GM10266 (cell line): ENCODE measurements at regions not wholly inside any gene's neighbourhood (a gene's known extent, or its start where the extent isn't known, plus 50 kb on each side); places are given as distances from the start of the nearest gene placed in this dataset.

ENCODE experiments used
- DNase-seq: peaks from one replicate; pipeline ENCODE4 v3.0.0; 2012; ENCODE audit errors: extremely low spot score
- TF ChIP-seq, protein P1 (sequence below): IDR thresholded peaks from 2 replicates; pipeline ENCODE4 v1.5.1; 2012; ENCODE audit warnings: mild to moderate bottlenecking, low read depth; ENCODE audit not compliant: control insufficient read depth, insufficient read depth; ENCODE audit errors: missing control alignments

DNA sequence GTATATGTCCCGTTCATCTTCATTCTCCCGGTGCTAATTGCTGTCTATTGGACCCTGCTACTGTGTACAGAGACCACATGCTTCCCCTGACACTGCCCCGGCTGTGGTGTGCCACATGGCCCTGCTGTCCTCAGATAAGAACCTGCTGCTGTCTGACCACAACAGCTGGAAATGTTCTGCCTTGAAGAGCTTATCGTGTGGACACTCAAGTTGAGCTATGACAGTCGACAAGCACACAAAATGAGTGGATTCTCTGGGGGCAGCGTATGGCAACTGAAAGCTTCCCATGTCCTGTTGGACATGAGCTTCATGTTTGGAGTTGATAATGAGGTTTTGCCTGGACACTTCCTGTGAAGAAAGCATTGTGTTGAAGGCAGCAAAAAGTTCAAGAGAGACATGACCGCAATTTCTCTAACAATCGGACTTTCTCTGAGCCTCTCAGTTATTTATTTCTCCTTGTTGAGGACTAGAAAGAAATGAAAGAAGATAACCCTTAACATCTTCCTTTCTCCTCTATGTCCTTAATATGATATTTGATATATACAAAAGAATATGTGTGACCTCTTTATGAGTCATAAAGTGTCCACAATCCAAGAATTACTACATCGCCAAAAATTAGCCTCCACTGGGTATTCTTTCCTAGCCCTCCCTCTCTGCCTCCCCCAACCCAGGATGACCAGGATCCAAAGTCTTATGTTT is 187.1 kb upstream of the TCF21 start:
- no peak for DNase-seq
- TF ChIP-seq, protein P1, sequence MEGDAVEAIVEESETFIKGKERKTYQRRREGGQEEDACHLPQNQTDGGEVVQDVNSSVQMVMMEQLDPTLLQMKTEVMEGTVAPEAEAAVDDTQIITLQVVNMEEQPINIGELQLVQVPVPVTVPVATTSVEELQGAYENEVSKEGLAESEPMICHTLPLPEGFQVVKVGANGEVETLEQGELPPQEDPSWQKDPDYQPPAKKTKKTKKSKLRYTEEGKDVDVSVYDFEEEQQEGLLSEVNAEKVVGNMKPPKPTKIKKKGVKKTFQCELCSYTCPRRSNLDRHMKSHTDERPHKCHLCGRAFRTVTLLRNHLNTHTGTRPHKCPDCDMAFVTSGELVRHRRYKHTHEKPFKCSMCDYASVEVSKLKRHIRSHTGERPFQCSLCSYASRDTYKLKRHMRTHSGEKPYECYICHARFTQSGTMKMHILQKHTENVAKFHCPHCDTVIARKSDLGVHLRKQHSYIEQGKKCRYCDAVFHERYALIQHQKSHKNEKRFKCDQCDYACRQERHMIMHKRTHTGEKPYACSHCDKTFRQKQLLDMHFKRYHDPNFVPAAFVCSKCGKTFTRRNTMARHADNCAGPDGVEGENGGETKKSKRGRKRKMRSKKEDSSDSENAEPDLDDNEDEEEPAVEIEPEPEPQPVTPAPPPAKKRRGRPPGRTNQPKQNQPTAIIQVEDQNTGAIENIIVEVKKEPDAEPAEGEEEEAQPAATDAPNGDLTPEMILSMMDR = no peak

DNA sequence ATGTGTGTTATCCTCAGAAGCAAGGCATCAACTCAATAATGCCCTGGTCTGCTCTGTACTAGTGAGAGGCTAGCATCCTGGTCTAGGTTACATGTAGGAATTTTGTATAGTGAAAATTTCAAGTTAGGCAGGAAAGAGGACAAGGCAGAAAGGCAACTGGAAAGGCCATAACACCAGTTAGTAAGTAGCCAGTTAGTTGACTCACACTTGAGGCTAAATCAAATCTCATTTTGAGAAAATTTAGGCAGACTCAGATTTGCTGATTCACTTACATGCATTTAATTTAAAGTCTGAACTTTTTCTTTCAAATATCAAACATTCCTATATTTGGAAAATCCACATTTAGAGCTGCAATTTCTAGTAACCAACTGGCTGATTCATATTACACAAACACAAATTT is 184.5 kb upstream of the TCF21 start:
- TF ChIP-seq, protein P1 = no peak
- DNase-seq = no peak

DNA sequence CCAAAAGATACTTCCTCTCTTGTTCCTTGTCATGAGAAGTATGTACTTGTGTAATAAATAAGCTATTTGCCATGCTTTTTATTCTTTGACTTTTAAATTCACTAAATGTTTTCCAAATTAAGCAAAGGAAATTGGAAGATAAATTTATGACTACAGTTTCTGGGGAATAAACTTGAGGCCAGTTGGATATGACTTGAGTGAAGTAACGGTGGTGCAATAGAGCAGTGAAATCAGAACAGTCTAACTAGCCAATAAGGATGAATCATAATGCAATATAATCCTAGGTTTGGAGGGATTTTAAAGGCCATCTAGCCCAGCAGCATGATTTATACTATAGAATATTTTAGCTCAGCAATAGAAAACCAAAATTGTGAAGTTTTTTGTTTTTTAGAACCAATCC is 183.8 kb upstream of the TCF21 start:
- no peak for DNase-seq
- TF ChIP-seq, protein P1 = no peak

DNA sequence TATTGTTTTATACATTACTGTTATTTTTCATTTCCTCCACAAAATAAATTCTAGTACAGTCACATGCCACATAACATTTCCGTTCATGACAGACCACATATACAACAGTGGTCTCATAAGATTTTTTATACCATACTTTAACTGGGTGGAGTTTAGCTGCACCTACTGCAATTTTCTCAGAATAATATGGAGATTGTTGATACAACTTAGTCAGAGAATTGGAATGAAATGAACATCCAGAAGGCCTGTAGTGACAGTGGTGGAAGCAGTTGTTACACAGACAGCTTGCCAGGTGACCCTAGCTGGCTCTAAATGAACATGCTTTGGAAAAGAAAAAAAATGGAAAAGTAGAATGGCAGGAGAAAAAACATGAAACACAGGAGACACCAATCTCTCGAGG is 183.2 kb upstream of the TCF21 start:
- no peak for DNase-seq
- TF ChIP-seq, protein P1 = no peak

DNA sequence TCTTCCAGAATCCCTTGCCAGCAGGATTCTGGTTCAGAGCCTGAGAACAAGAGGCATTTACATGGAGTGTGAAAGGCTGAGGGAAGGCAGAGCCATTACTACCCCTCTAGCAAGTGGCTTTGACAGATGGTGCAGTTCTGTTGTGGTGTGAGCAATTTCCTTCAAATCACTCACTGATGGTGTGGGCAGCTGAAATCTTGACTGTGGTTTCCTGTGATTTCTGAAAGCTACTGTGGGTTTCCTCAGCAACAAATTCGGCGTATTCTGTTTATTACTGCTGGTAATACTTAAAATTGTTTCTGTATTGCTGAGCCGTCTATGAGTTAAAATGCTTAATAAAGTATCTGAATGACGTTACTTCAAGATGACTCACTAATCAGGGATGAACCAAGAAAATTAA is 181.5 kb upstream of the TCF21 start:
- TF ChIP-seq, protein P1 = no peak
- no peak for DNase-seq

DNA sequence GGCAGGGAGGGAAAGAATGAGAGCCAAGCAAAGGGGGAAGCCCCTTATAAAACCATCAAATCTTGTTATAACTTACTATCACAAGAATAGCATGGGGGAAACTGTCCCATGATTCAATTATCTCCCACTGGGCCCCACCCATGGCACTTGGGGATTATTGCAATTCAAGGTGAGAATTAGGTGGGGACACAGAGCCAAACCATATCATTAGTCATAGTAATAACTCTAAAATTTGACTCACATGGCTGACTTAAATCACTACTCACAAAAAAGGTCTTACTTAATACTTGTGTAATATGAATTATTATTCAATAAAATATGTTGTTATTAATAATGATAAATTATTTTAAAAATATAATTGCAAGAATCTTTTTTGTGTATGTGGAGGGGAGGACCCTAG is 178.1 kb upstream of the TCF21 start:
- no peak for DNase-seq
- TF ChIP-seq, protein P1 = no peak

DNA sequence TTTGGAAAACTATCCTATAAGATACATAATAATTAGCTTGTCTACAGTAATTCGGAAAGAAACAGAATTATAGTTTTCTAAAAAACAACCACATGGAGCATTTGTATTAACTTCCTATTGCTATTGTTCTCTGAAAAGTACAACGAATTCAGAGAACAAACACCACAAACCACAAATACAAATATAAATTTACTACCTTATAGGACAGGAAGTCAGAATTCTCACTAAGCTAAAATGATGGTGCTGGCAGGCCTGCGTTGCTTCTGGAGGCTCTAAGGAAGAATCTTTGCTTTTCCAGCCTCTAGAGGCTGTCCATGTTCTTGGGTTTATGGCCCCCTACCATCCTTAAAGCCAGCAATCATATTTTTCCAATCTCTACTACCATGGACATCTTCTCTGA is 173.6 kb upstream of the TCF21 start:
- TF ChIP-seq, protein P1 = no peak
- DNase-seq = no peak
